H1 (cell line): ENCODE measurements at regions not wholly inside any gene's neighbourhood (a gene's known extent, or its start where the extent isn't known, plus 50 kb on each side); places are given as distances from the start of the nearest gene placed in this dataset.

ENCODE experiments used
- ATF3 ChIP-seq: IDR thresholded peaks from 2 replicates; pipeline ENCODE4 v1.6.1; 2011; ENCODE audit warnings: low read depth, mild to moderate bottlenecking, low read length; ENCODE audit not compliant: insufficient read depth
- KDM5A ChIP-seq: fragments of 200-600 bp; IDR thresholded peaks from 2 replicates; pipeline ENCODE4 v1.7.1; 2012; ENCODE audit warnings: mild to moderate bottlenecking, low read length, inconsistent platforms, mixed read lengths
- POLR2A ChIP-seq, 2 experiments: IDR thresholded peaks; 1 replicate in 1 of 2; 2 replicates in 1 of 2; pipeline ENCODE4 v1.6.1; 2011; ENCODE audit warnings: low read depth in 2 of 2, low read length in 2 of 2, mild to moderate bottlenecking in 2 of 2; ENCODE audit errors: control extremely low read depth in 1 of 2
- SIN3A ChIP-seq, 2 experiments: IDR thresholded peaks in 1 of 2; conservative IDR thresholded peaks in 1 of 2; 2 replicates each; pipeline ENCODE4 v1.6.1; 2011 to 2012; ENCODE audit warnings: low read length in 2 of 2, improper control_type of control experiment in 1 of 2, low read depth in 1 of 2, mild to moderate bottlenecking in 1 of 2
- USF2 ChIP-seq: IDR thresholded peaks from 2 replicates; pipeline ENCODE4 v1.6.1; 2011; ENCODE audit warnings: low read length, improper control_type of control experiment
- TF ChIP-seq, protein P1 (sequence below), 3 experiments: IDR thresholded peaks; 1 replicate in 2 of 3; 2 replicates in 1 of 3; pipeline versions ENCODE4 v1.5.1 to v1.6.1; 2011; ENCODE audit warnings: low read length in 3 of 3, mild to moderate bottlenecking in 3 of 3, inconsistent platforms in 2 of 3, low read depth in 1 of 3, moderate library complexity in 1 of 3; ENCODE audit not compliant: insufficient read depth in 1 of 3; ENCODE audit errors: control extremely low read depth in 1 of 3

GRCh38 chr1:195434566-195435203 lies 1173.6 kb downstream of the KCNT2 start:
- TF ChIP-seq, protein P1, sequence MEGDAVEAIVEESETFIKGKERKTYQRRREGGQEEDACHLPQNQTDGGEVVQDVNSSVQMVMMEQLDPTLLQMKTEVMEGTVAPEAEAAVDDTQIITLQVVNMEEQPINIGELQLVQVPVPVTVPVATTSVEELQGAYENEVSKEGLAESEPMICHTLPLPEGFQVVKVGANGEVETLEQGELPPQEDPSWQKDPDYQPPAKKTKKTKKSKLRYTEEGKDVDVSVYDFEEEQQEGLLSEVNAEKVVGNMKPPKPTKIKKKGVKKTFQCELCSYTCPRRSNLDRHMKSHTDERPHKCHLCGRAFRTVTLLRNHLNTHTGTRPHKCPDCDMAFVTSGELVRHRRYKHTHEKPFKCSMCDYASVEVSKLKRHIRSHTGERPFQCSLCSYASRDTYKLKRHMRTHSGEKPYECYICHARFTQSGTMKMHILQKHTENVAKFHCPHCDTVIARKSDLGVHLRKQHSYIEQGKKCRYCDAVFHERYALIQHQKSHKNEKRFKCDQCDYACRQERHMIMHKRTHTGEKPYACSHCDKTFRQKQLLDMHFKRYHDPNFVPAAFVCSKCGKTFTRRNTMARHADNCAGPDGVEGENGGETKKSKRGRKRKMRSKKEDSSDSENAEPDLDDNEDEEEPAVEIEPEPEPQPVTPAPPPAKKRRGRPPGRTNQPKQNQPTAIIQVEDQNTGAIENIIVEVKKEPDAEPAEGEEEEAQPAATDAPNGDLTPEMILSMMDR (IDR thresholded peaks at IDR 0.05; ENCODE audit: control extremely low read depth in 1 of 3, insufficient read depth in 1 of 3, low read depth in 1 of 3, low read length in 3 of 3): no peak
- TF ChIP-seq ATF3: no peak
- no peak for TF ChIP-seq KDM5A
- no peak for TF ChIP-seq USF2
- TF ChIP-seq POLR2A (IDR thresholded peaks at IDR 0.05; ENCODE audit: control extremely low read depth in 1 of 2, low read depth in 2 of 2, low read length in 2 of 2): no peak
- no peak for TF ChIP-seq SIN3A (conservative IDR thresholded peaks at IDR 0.05 in 1 of 2, IDR thresholded peaks at IDR 0.05 in 1 of 2; ENCODE audit: low read depth in 1 of 2, low read length in 2 of 2)
